Embryonic facial prominence (tissue), 1 donor: ENCODE measurements at regions not wholly inside any gene's neighbourhood (a gene's known extent, or its start where the extent isn't known, plus 50 kb on each side); places are given as distances from the start of the nearest gene placed in this dataset.

Experiments used
- DNase-seq: peaks from one replicate; pipeline ENCODE4 v3.0.0-alpha.2; 2016; ENCODE audit errors: extremely low spot score

GRCh38 chr4:3670521-3671519 is 95.4 kb upstream of the ADRA2C start:
- no peak for DNase-seq

DNA sequence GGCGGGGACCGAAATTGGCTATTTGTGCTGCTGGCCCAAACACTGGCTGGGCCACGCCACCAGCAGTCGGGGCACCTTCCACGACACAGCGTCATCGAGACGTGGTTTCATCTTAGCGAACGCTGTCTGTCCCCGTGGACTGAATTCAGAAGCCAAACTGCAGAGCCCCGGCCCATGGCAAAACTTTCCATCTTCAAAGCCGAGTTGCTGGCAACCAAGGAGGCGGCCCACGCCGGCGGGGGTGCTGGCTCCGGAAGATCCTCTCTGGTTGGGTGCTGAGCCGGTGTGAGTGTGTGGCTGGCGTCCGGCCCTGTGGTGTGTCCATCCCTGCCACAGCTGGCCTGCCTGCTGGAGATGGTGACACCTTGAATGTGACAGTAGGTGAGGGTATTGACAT is 96.6 kb upstream of the ADRA2C start:
- DNase-seq = no peak

- DNase-seq = no peak
These were observed 97.2 kb upstream of the ADRA2C start for GRCh38 chr4:3668825-3669552.

GRCh38 chr4:3667258-3667657 is 98.9 kb upstream of the ADRA2C start:
- no peak for DNase-seq

DNA sequence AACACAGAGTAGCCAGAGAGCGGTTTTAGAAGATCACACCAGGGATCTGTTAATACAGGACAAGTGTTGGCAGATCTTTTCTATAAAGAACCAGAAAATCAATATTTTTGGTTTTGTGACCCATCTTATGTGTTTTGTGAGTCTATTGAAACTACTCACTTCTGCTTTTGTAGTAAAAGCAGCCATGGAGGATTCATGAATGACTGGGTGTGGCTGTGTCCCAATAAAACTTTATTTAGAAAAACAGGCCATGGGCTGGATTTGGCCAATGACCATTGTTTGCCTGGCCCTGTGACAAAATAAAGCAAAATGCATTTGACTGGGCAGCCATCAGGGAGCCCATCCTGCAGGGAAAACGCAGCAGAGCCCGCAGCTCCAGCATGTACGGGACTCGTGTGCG is 99.9 kb upstream of the ADRA2C start:
- no peak for DNase-seq

DNA sequence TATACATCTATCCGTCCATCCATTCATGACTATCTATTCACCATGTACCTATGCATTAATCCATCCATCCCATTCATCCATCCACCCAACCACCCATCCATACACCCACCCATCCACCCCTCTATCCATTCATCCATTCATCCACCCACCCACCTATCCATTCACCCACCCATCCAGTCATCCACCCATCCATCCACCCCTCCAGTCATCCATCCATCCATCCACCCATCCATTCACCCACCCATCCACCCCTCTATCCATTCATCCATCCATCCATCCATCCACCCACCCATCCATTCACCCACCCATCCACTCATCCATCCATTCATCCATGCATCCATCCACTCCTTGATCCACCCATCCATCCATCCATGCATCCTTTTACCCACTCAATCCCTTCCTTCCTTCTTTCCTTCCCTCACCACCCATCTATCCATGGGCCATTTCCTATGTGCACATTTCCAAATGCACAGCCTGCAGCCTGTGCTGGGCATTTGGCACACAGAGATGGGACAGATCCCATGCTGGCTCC is 100.8 kb upstream of the ADRA2C start:
- DNase-seq = no peak

- DNase-seq = no peak
These were observed 102.4 kb upstream of the ADRA2C start for GRCh38 chr4:3663791-3664190.

GRCh38 chr4:3662516-3662915 is 103.7 kb upstream of the ADRA2C start:
- DNase-seq = no peak

- no peak for DNase-seq
These were observed 104.2 kb upstream of the ADRA2C start for GRCh38 chr4:3661989-3662388.

DNA sequence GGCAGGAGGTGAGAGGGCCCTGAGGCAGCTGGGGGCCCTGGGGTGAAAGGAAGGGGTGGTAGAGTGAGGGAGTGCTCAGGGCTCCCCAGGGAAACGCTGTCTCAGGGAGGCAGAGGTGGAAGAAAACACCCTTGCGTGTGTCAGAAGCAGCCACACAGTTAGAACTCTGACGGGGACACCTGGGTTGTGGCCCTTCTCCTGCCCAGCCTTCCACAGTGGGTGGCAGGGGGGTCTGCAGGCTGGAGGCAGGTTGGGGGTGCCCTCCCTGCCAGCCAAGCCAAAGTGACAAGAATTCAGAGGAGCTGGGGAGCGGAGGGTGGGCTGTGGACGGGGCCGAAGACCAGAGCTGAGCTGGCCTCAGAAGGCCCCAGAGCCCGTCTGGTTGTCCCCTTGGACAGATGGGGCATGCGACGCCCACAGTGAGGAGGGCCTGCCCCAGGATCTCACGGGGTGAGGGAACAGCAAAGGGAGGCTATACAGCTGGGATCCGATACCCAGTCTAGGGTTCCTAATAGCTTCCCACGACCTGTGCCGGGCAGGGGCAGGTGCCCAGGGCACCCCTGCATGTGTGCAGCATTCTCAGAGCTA is 105.2 kb upstream of the ADRA2C start:
- DNase-seq = no peak

DNA sequence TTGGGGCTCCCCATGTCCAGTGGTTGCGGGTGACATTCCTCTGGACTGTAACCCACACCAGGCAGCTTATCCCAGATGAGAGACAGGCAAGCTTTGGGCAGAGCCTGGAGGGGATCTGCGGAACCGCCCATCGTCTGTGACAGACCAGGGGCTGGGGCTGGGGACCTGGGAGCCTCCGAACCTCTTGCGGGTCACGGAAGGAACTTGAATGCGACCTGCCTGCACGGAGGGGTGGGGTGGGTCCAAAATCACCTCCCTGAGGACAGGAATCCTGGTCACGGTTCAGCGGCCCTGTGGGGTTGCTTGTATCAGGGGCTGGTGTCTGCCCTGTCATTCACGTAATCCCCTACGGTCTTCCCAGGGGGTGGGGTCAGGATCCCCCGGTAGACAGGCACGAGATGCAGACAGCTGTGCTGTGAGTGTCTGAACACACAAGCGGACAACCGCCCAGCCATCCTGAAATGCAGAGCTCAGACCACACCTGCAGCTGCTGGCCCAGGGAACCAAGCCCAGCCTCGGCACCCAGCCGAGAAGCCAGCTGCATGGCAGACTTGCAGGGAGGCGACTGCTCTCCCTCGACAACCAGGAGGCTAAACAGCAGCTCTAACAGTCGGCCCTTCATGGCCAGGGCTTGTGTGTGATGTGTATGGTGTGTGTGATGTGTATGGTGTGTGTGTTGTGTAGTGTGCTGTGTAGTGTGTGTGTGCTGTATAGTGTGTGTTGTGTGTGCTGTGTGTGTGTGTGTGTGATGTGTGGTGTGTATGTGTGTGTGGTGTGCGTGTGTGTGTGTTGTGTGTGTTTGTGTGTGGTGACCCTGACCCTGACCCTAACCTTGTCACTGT is 105.9 kb upstream of the ADRA2C start:
- no peak for DNase-seq

GRCh38 chr4:3659131-3659530 is 107.1 kb upstream of the ADRA2C start:
- no peak for DNase-seq

DNA sequence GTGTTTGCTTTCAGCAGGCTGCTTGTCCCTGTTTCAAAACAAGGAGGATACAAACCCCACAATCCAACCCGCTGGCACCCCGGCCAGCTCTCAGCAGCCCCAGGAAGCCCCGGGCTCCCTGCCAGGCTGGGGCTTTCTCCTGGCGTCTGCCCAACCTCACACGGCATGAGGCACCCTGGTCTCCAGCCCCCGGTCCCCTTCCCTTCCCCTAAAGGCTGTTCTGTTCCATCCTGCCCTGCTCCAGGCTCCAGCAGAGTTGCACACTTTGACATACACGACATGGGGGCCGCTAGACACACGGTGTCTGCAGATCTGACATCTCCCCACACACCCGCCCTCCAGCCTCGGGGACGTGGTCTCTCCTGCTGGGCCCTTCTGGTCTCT is 107.7 kb upstream of the ADRA2C start:
- no peak for DNase-seq

DNA sequence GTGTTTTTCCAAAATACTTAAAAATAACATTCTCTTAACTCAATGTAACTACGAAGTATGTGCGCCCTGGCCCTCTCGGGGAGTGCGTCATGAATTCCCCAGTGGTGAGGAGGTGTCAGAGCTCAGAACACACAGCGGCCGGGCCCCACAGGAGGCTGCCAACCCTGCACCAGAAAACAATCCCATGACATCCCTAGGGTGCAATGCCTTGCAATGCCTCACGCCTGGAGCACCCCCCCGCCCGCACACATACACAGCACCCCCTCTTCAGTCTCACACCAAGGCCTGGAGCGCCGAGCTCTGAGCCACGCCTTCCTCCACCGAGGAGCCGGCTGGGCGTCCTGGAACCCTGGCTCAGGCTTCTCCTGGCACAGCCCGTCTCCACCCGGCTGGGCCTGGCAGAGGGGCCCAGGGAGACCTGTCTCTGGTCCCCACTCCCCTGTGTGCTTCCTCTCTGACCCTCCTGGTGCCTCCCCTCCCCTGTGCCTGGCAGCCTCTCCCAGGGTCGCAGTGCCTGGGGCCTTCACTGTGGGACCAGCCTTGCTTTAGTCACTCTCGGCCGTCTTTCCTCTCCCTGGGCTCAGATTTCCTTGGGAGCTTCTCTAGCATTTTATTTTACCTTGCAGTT is 108.2 kb upstream of the ADRA2C start:
- no peak for DNase-seq

GRCh38 chr4:3656416-3657356 is 109.5 kb upstream of the ADRA2C start:
- no peak for DNase-seq

- no peak for DNase-seq
These were observed 110.2 kb upstream of the ADRA2C start for GRCh38 chr4:3655963-3656362.

DNA sequence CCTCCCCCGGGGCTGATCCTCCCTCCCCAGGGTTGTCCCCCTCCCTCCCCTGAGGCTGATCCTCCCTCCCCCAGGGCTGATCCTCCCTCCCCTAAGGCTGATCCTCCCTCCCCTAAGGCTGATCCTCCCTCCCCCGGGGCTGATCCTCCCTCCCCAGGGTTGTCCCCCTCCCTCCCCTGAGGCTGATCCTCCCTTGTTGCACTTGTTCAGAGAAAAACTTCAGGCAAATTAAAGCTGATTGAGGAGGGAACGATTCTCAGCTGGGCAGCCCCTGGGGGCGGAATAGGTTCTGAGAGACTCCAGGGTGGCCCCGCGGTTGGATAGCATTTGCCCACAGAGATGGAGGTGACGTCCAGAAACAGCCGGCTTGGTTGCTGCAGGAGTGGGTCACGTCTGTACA is 110.7 kb upstream of the ADRA2C start:
- no peak for DNase-seq

- no peak for DNase-seq
These were observed 112.0 kb upstream of the ADRA2C start for GRCh38 chr4:3654036-3654807.

DNA sequence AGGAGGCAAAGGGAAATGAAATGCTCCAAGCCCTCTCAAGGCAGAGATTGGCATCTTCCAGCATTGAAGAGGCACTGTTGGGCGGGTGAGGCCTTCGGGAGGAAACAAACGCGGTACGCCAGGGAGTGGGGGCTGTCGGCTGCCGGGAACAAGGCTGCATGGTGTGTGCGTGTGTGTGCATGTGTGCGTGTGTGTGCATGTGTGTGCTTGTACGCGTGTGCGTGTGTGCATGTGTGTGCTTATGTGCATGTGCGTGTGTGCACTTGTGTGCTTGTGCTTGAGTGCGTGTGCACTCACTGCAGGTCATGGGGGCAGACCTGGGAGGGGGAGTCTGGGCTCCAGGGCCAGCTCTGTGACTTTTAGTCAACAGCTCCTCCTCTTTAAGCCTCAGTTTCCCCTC is 113.6 kb upstream of the ADRA2C start:
- no peak for DNase-seq
